Hepatocyte (in vitro differentiated cells): ENCODE measurements at regions not wholly inside any gene's neighbourhood (a gene's known extent, or its start where the extent isn't known, plus 50 kb on each side); places are given as distances from the start of the nearest gene placed in this dataset.
"Not testable (repeated sequence)": the region's sequence is repeated elsewhere in the genome, so short reads cannot be mapped to it uniquely, and the experiment has no call there.

Source experiments
- DNase-seq: peaks from one replicate; pipeline ENCODE4 v3.0.0-alpha.2; 2016; ENCODE audit warnings: low spot score
- H2AFZ ChIP-seq: fragments of 200-600 bp; sonication (generic); 2 replicates; pipeline ENCODE4 v1.6.0; 2016; ENCODE audit warnings: antibody characterized with exemption, mild to moderate bottlenecking
- H3K27ac ChIP-seq: fragments of 200-600 bp; sonication (generic); 2 replicates; pipeline ENCODE4 v1.5.1; 2016; ENCODE audit warnings: mild to moderate bottlenecking
- H3K27me3 ChIP-seq: fragments of 200-600 bp; sonication (generic); 2 replicates; pipeline ENCODE4 v1.6.1; 2016
- H3K36me3 ChIP-seq: fragments of 200-600 bp; sonication (generic); replicated peaks from 2 replicates; pipeline ENCODE4 v1.5.1; 2016; ENCODE audit warnings: low read depth; ENCODE audit not compliant: insufficient read depth
- H3K4me1 ChIP-seq: fragments of 200-600 bp; sonication (generic); 2 replicates; pipeline ENCODE4 v1.5.1; 2016; ENCODE audit warnings: mild to moderate bottlenecking, moderate library complexity; ENCODE audit not compliant: insufficient read depth
- H3K4me2 ChIP-seq: fragments of 200-600 bp; sonication (generic); 2 replicates; pipeline ENCODE4 v1.6.0; 2016
- H3K4me3 ChIP-seq: fragments of 200-600 bp; sonication (generic); 2 replicates; pipeline ENCODE4 v1.5.1; 2016; ENCODE audit warnings: mild to moderate bottlenecking
- H3K79me2 ChIP-seq: fragments of 200-600 bp; sonication (generic); 2 replicates; pipeline ENCODE4 v1.6.0; 2017; ENCODE audit warnings: mild to moderate bottlenecking
- H3K9me2 ChIP-seq: fragments of 200-600 bp; sonication (generic); replicated peaks from 2 replicates; pipeline ENCODE4 v1.6.0; 2017; ENCODE audit warnings: mild to moderate bottlenecking; ENCODE audit not compliant: insufficient read depth
- H3K9me3 ChIP-seq: fragments of 200-600 bp; sonication (generic); 2 replicates; pipeline ENCODE4 v1.5.1; 2016; ENCODE audit warnings: low read depth, mild to moderate bottlenecking
- H4K20me1 ChIP-seq: fragments of 200-600 bp; sonication (generic); 2 replicates; pipeline ENCODE4 v1.6.0; 2016; ENCODE audit warnings: mild to moderate bottlenecking; ENCODE audit not compliant: insufficient read depth, poor library complexity, severe bottlenecking
- CTCF ChIP-seq: fragments of 200-600 bp; sonication (generic); IDR thresholded peaks from 2 replicates; pipeline ENCODE4 v1.5.1; 2016; ENCODE audit warnings: antibody characterized with exemption, mild to moderate bottlenecking; ENCODE audit not compliant: poor library complexity
- EZH2 ChIP-seq: fragments of 200-600 bp; sonication (generic); IDR thresholded peaks from 2 replicates; pipeline ENCODE4 v1.6.1; 2016; ENCODE audit warnings: antibody characterized with exemption, mild to moderate bottlenecking, borderline replicate concordance
- EZH2phosphoT487 ChIP-seq: fragments of 200-600 bp; sonication (generic); IDR thresholded peaks from one replicate; pipeline ENCODE4 v1.6.1; 2018; ENCODE audit warnings: antibody characterized with exemption, mild to moderate bottlenecking, low read depth, moderate library complexity; ENCODE audit not compliant: unreplicated experiment, severe bottlenecking
- WGBS: methylation state at CpG from one replicate; pipeline ENCODE4 v1.1.6; 2016; ENCODE audit warnings: low lambda C conversion rate; ENCODE audit errors: missing lambda C conversion rate; 5-methylcytosine and 5-hydroxymethylcytosine counted together

- no peak overlapping the region for H2AFZ ChIP-seq
- H3K4me2 ChIP-seq = no peak overlapping the region
- no peak for TF ChIP-seq CTCF
- TF ChIP-seq EZH2 = no peak
- no peak for TF ChIP-seq EZH2phosphoT487
- no peak overlapping the region for H3K4me3 ChIP-seq
- H3K27me3 ChIP-seq = no peaks in the 10 kb centered on the region
- no peaks in the 10 kb centered on the region for H4K20me1 ChIP-seq
- no peak for DNase-seq
- WGBS = 74% methylated on average over 3 of the region's 3 CpGs
- H3K36me3 ChIP-seq = no peaks in the 10 kb centered on the region
- H3K27ac ChIP-seq = no peak overlapping the region
- H3K79me2 ChIP-seq = no peaks in the 10 kb centered on the region
- no peaks in the 10 kb centered on the region for H3K4me1 ChIP-seq
- no peaks in the 10 kb centered on the region for H3K9me3 ChIP-seq
- H3K9me2 ChIP-seq = no peaks in the 10 kb centered on the region
Measured at GRCh38 chr2:4791488-4791887, 900.7 kb upstream of the SOX11 start.

- TF ChIP-seq CTCF (no peak), EZH2phosphoT487 (no peak), EZH2 (no peak)
- H4K20me1 ChIP-seq = no peaks in the 10 kb centered on the region
- DNase-seq = no peak
- H3K4me3 ChIP-seq = no peak overlapping the region
- H3K27me3 ChIP-seq = no peaks in the 10 kb centered on the region
- no peaks in the 10 kb centered on the region for H3K36me3 ChIP-seq
- no peaks in the 10 kb centered on the region for H3K9me2 ChIP-seq
- H2AFZ ChIP-seq = no peak overlapping the region
- H3K9me3 ChIP-seq = no peaks in the 10 kb centered on the region
- H3K4me1 ChIP-seq = no peaks in the 10 kb centered on the region
- H3K79me2 ChIP-seq = no peaks in the 10 kb centered on the region
- no peak overlapping the region for H3K4me2 ChIP-seq
- no peak overlapping the region for H3K27ac ChIP-seq
Measured at GRCh38 chr2:4792126-4792525, 900.1 kb upstream of the SOX11 start.

- H3K4me2 ChIP-seq = no peak overlapping the region
- no peaks in the 10 kb centered on the region for H3K79me2 ChIP-seq
- no peak overlapping the region for H2AFZ ChIP-seq
- H3K9me3 ChIP-seq = no peaks in the 10 kb centered on the region
- WGBS = 90% methylated on average over 2 of the region's 2 CpGs
- no peaks in the 10 kb centered on the region for H3K4me1 ChIP-seq
- no peaks in the 10 kb centered on the region for H3K9me2 ChIP-seq
- H3K27ac ChIP-seq = no peak overlapping the region
- H4K20me1 ChIP-seq = no peaks in the 10 kb centered on the region
- no peaks in the 10 kb centered on the region for H3K36me3 ChIP-seq
- H3K4me3 ChIP-seq = no peak overlapping the region
- TF ChIP-seq CTCF = no peak
- no peak for TF ChIP-seq EZH2phosphoT487
- TF ChIP-seq EZH2 = no peak
- DNase-seq = no peak
- H3K27me3 ChIP-seq = no peaks in the 10 kb centered on the region
Measured at GRCh38 chr2:4803396-4803795, 888.8 kb upstream of the SOX11 start.

- not testable (repeated sequence) for H3K79me2 ChIP-seq, H3K9me3 ChIP-seq, H4K20me1 ChIP-seq, H3K27ac ChIP-seq, H3K27me3 ChIP-seq, H2AFZ ChIP-seq, DNase-seq, H3K4me1 ChIP-seq, H3K4me2 ChIP-seq, H3K9me2 ChIP-seq, H3K36me3 ChIP-seq, H3K4me3 ChIP-seq
Measured at GRCh38 chr2:4814137-4814536, 878.0 kb upstream of the SOX11 start.
